GM10248 (cell line): ENCODE measurements at regions not wholly inside any gene's neighbourhood (a gene's known extent, or its start where the extent isn't known, plus 50 kb on each side); places are given as distances from the start of the nearest gene placed in this dataset.

Source experiments
- CTCF ChIA-PET: fragments of 300-600 bp; sonication (Branson Sonifier 250); formaldehyde crosslinking; extraction: SDS; loops from one replicate; lab custom pipeline; 2021; ENCODE audit warnings: antibody characterized with exemption; lab: Yijun Ruan, JAX
- POLR2A ChIA-PET: fragments of 350-650 bp; sonication (Branson Sonifier 250); formaldehyde crosslinking; extraction: SDS; loops from one replicate; lab custom pipeline; 2020; ENCODE audit warnings: antibody characterized with exemption; lab: Yijun Ruan, JAX
- DNase-seq: peaks from one replicate; pipeline ENCODE4 v3.0.0; 2012; ENCODE audit errors: extremely low spot score
- CTCF ChIP-seq: IDR thresholded peaks from 2 replicates; pipeline ENCODE4 v1.5.1; 2012; ENCODE audit warnings: mild to moderate bottlenecking, low read depth; ENCODE audit errors: extremely low read depth, missing control alignments, control extremely low read depth

GRCh38 chrX:42140320-42140719, 217.0 kb upstream of the CASK start:
- no peak for TF ChIP-seq CTCF
- ChIA-PET CTCF (no interaction called here), POLR2A (no interaction called here)
- no peak for DNase-seq

GRCh38 chrX:42135583-42136228, 212.4 kb upstream of the CASK start:
- no peak for TF ChIP-seq CTCF
- no peak for DNase-seq
- POLR2A ChIA-PET, result no interaction called here
- CTCF ChIA-PET, result no interaction called here

- no peak for DNase-seq
- POLR2A ChIA-PET, result no interaction called here
- CTCF ChIA-PET, result no interaction called here
- TF ChIP-seq CTCF, result no peak
Observed at GRCh38 chrX:42131856-42132255, 208.5 kb upstream of the CASK start.

- CTCF ChIA-PET, result no interaction called here
- POLR2A ChIA-PET, result no interaction called here
- DNase-seq, result no peak
- TF ChIP-seq CTCF, result no peak
Observed at GRCh38 chrX:42129022-42129940, 205.9 kb upstream of the CASK start.

- TF ChIP-seq CTCF, result no peak
- CTCF ChIA-PET, result no interaction called here
- POLR2A ChIA-PET, result no interaction called here
- no peak for DNase-seq
Observed at GRCh38 chrX:42128587-42128986, 205.2 kb upstream of the CASK start.

GRCh38 chrX:42128020-42128419, 204.7 kb upstream of the CASK start:
- peak; percentile 7 for DNase-seq
- no peak for TF ChIP-seq CTCF
- CTCF ChIA-PET, result no interaction called here
- POLR2A ChIA-PET, result no interaction called here
